Right forelimb (tissue), 1 donor: ENCODE measurements at regions not wholly inside any gene's neighbourhood (a gene's known extent, or its start where the extent isn't known, plus 50 kb on each side); places are given as distances from the start of the nearest gene placed in this dataset.
"Not testable (repeated sequence)": the region's sequence is repeated elsewhere in the genome, so short reads cannot be mapped to it uniquely, and the experiment has no call there.

Experiments used
- DNase-seq: peaks from one replicate; pipeline ENCODE4 v3.0.0-alpha.2; 2018

GRCh38 chr5:17690473-17690872, 56.2 kb downstream of the TAF11L14 start:
- no peak for DNase-seq

GRCh38 chr5:17691762-17692161, 57.5 kb downstream of the TAF11L14 start:
- no peak for DNase-seq

GRCh38 chr5:17694371-17694770, 60.1 kb downstream of the TAF11L14 start:
- DNase-seq = no peak

GRCh38 chr5:17694914-17695313, 60.7 kb downstream of the TAF11L14 start:
- DNase-seq = no peak

- no peak for DNase-seq
Observed at GRCh38 chr5:17696627-17697026, 62.4 kb downstream of the TAF11L14 start.

GRCh38 chr5:17697671-17698070, 63.4 kb downstream of the TAF11L14 start:
- DNase-seq = no peak

- DNase-seq = no peak
Observed at GRCh38 chr5:17709011-17709710, 74.9 kb downstream of the TAF11L14 start.

GRCh38 chr5:17713301-17713700, 79.0 kb downstream of the TAF11L14 start:
- DNase-seq = no peak

- no peak for DNase-seq
Observed at GRCh38 chr5:17714186-17714585, 79.9 kb downstream of the TAF11L14 start.

GRCh38 chr5:17719592-17719991, 85.3 kb downstream of the TAF11L14 start:
- DNase-seq = no peak

- no peak for DNase-seq
Observed at GRCh38 chr5:17720071-17720470, 85.8 kb downstream of the TAF11L14 start.

- no peak for DNase-seq
Observed at GRCh38 chr5:17723876-17724275, 89.6 kb downstream of the TAF11L14 start.

GRCh38 chr5:17727098-17727497, 92.8 kb downstream of the TAF11L14 start:
- no peak for DNase-seq

- no peak for DNase-seq
Observed at GRCh38 chr5:17730421-17730820, 96.2 kb downstream of the TAF11L14 start.

GRCh38 chr5:17732351-17732923, 98.2 kb downstream of the TAF11L14 start:
- DNase-seq = no peak

- no peak for DNase-seq
Observed at GRCh38 chr5:17734011-17734410, 99.8 kb downstream of the TAF11L14 start.

GRCh38 chr5:17735761-17736160, 101.5 kb downstream of the TAF11L14 start:
- DNase-seq = no peak

- no peak for DNase-seq
Observed at GRCh38 chr5:17737092-17737491, 102.8 kb downstream of the TAF11L14 start.

GRCh38 chr5:17738446-17738845, 104.2 kb downstream of the TAF11L14 start:
- no peak for DNase-seq

GRCh38 chr5:17743580-17744435, 109.5 kb downstream of the TAF11L14 start:
- no peak for DNase-seq

GRCh38 chr5:17748201-17748600, 113.9 kb downstream of the TAF11L14 start:
- DNase-seq = no peak

GRCh38 chr5:17748941-17749340, 114.7 kb downstream of the TAF11L14 start:
- no peak for DNase-seq

GRCh38 chr5:17755406-17755805, 121.1 kb downstream of the TAF11L14 start:
- not testable (repeated sequence) for DNase-seq

- no peak for DNase-seq
Observed at GRCh38 chr5:17761326-17761725, 127.1 kb downstream of the TAF11L14 start.
